VCaP (cell line): ENCODE measurements at regions not wholly inside any gene's neighbourhood (a gene's known extent, or its start where the extent isn't known, plus 50 kb on each side); places are given as distances from the start of the nearest gene placed in this dataset.
"Not testable (repeated sequence)": the region's sequence is repeated elsewhere in the genome, so short reads cannot be mapped to it uniquely, and the experiment has no call there.

Source experiments
- H3K27ac ChIP-seq: fragments of 450-650 bp; 2 replicates; pipeline ENCODE4 v1.5.1; 2017
- CTCF ChIP-seq: fragments of 450-650 bp; conservative IDR thresholded peaks from 2 replicates; pipeline ENCODE4 v1.5.1; 2017; ENCODE audit warnings: mild to moderate bottlenecking, moderate library complexity

- H3K27ac ChIP-seq, result no peak overlapping the region
- no peak for TF ChIP-seq CTCF
Measured at GRCh38 chr6:834866-835265, 141.9 kb upstream of the EXOC2 start.

- no peak for TF ChIP-seq CTCF
- no peak overlapping the region for H3K27ac ChIP-seq
Measured at GRCh38 chr6:834190-834589, 141.3 kb upstream of the EXOC2 start.

GRCh38 chr6:832804-833203 lies 139.9 kb upstream of the EXOC2 start:
- H3K27ac ChIP-seq, result not testable (repeated sequence)

GRCh38 chr6:830667-831327 lies 137.9 kb upstream of the EXOC2 start:
- no peak for TF ChIP-seq CTCF
- H3K27ac ChIP-seq, result no peak overlapping the region

GRCh38 chr6:829656-830055 lies 136.7 kb upstream of the EXOC2 start:
- TF ChIP-seq CTCF, result no peak
- H3K27ac ChIP-seq, result no peak overlapping the region

GRCh38 chr6:827431-827830 lies 134.5 kb upstream of the EXOC2 start:
- no peak for TF ChIP-seq CTCF
- H3K27ac ChIP-seq, result no peak overlapping the region

- H3K27ac ChIP-seq, result no peak overlapping the region
- no peak for TF ChIP-seq CTCF
Measured at GRCh38 chr6:819122-819521, 126.2 kb upstream of the EXOC2 start.

- no peak overlapping the region for H3K27ac ChIP-seq
- no peak for TF ChIP-seq CTCF
Measured at GRCh38 chr6:818196-818595, 125.3 kb upstream of the EXOC2 start.
